ENCODE measurements at regions not wholly inside any gene's neighbourhood (a gene's known extent, or its start where the extent isn't known, plus 50 kb on each side); places are given as distances from the start of the nearest gene placed in this dataset.
"Not testable (repeated sequence)": the region's sequence is repeated elsewhere in the genome, so short reads cannot be mapped to it uniquely, and the experiment has no call there.

DNA sequence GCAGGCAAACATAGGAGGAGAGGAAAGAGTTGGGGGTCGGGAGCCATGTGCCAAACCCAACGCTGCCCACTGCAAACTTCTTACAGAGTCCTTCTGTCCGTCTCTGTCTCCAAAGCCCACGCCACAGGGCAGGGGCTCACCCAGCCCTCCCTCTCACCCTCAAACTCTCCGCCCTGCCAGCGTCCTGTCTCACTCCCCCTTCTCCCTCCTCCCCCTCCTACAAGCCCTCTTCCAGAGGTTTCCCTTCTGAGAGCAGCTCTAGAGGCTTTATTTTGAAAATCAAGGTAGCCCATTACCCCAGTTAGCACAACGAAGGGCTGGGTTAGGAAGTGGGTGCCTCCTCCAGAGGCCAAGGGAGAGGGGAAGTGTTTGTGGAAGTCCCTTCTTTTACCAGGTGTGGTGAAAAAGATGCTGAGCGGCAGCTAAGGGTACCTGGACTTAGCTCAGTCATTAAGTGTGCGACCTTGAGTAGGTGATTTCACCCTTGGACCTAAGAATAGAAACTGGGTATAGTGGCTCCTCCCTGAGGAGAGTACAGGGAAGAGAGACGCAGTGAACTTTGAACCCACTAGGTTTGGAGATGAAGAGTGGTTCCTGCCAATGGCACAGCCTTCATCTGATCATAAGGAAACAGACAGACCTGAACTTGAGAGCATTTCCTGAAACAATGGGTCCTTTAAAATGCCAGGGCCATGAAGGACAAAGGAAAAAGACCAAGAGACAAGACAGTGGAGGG lies 123.8 kb downstream of the BANF2 start:
- no peaks in the 10 kb centered on the region for H3K9me3 ChIP-seq (ENCODE audit: control insufficient read depth, low read depth, low read length)
- WGBS (ENCODE audit: insufficient coverage, low lambda C conversion rate), result no CpG with 5 or more reads among the region's 10 CpGs
- no peaks in the 10 kb centered on the region for H3K27me3 ChIP-seq (ENCODE audit: control insufficient read depth, insufficient read depth, low read length)
- H3K36me3 ChIP-seq (ENCODE audit: control insufficient read depth, insufficient read depth, low read length), result no peaks in the 10 kb centered on the region
- peaks cover 47% of the 10 kb centered on the region for H3K4me1 ChIP-seq (ENCODE audit: control insufficient read depth, insufficient read depth, low read length)
- DNase-seq, result peak; percentile 86 to 96
- peak overlapping the region; percentile 89 for H3K27ac ChIP-seq (ENCODE audit: low read length)
- no peak overlapping the region for H3K4me3 ChIP-seq (ENCODE audit: low read length)

DNA sequence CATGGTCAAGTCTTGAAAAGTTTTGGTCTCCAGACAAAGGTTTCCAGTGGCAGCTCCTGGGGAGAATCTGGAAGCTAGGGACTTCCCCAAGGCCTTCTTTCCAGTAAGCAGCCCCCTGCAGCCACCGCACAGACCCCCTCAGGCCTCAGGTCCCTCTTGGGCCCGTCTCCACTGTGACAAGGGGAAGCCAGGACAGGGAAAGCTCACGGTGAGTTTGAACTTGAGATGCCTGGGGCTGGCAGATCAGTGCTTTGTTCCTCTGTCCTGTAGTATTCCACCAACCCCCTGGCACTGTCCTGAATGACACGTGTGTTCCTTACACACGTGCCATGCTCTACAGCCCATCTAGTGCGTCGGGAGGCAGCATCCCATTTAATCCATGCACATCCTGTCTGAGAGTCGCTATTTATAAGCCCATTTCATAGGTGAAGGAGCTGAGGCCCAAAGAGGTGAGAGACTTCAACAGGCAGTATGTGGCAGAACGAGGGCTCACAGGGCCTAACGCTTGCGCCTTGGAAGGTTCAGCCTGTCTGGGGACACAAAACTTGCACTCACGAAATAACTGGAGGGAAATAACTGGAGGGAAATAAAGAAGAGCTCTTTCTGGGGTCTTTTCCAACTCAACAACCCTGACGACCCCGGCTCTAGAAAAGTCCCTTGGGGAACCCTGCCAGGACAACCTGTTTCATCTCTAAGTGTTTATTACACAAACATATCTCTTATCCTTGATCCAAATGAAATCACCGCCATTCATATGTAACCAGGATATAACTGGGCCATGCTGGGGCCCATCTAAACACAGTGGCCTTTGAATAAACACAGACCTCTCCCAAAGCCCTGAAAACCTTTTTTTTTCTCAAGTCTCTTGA lies 123.0 kb downstream of the BANF2 start:
- H3K27me3 ChIP-seq (ENCODE audit: control insufficient read depth, insufficient read depth, low read length), result no peaks in the 10 kb centered on the region
- DNase-seq, result peak in 1 of 2 donors; percentile 48
- no CpG with 5 or more reads among the region's 15 CpGs for WGBS (ENCODE audit: insufficient coverage, low lambda C conversion rate)
- peaks cover 2% of the 10 kb centered on the region for H3K9me3 ChIP-seq (ENCODE audit: control insufficient read depth, low read depth, low read length)
- no peak overlapping the region for H3K4me3 ChIP-seq (ENCODE audit: low read length)
- H3K4me1 ChIP-seq (ENCODE audit: control insufficient read depth, insufficient read depth, low read length), result peaks cover 47% of the 10 kb centered on the region
- peak overlapping the region; percentile 89 for H3K27ac ChIP-seq (ENCODE audit: low read length)
- no peaks in the 10 kb centered on the region for H3K36me3 ChIP-seq (ENCODE audit: control insufficient read depth, insufficient read depth, low read length)

DNA sequence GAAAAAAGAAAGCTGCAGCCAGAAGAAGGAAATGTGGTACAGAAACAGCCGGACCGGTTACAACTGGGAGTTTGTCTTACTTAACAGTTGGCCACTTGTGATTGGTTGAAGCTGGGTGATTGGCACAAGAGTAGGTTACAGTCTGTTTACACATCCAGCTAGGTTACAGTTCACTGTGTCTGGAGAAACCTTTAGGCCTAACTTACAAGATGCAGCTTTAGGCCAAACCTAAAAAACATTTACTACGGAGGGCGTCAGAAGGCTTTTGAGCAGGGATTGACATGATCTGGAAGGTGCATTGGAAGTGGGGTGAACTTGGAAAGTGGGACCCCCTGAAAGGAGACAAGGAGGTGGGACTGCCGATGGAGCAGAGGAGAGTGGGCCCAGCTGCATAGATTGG lies 122.3 kb downstream of the BANF2 start:
- Histone ChIP-seq H3K27ac (ENCODE audit: low read length) (peak overlapping the region; percentile 89), H3K4me3 (ENCODE audit: low read length) (no peak overlapping the region), H3K36me3 (ENCODE audit: control insufficient read depth, insufficient read depth, low read length) (no peaks in the 10 kb centered on the region), H3K9me3 (ENCODE audit: control insufficient read depth, low read depth, low read length) (peaks cover 2% of the 10 kb centered on the region), H3K4me1 (ENCODE audit: control insufficient read depth, insufficient read depth, low read length) (peaks cover 43% of the 10 kb centered on the region), H3K27me3 (ENCODE audit: control insufficient read depth, insufficient read depth, low read length) (no peaks in the 10 kb centered on the region)
- peak; percentile 81 to 90 for DNase-seq
- 40% methylated on average over 2 of the region's 5 CpGs for WGBS (ENCODE audit: insufficient coverage, low lambda C conversion rate)

DNA sequence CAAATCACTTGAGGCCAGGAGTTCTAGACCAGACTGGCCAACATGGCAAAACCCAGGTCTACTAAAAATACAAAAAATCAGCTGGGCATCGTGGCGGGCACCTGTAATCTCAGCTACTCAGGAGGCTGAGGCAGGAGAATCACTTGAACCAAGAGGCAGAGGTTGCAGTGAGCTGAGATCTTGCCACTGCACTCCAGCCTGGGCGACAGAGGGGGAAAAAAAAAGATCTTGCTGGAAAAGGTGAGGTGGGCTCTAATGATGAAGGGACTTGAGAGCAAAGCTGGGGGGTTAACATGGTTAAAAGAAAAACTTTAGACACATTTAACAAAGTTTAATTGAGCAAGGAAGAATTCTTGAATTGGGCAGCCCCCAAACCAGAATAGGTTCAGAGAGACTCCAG lies 121.8 kb downstream of the BANF2 start:
- not testable (repeated sequence) for H3K27me3 ChIP-seq (ENCODE audit: control insufficient read depth, insufficient read depth, low read length); H3K36me3 ChIP-seq (ENCODE audit: control insufficient read depth, insufficient read depth, low read length); H3K9me3 ChIP-seq (ENCODE audit: control insufficient read depth, low read depth, low read length); H3K4me3 ChIP-seq (ENCODE audit: low read length); DNase-seq
- 100% methylated on average over 1 of the region's 3 CpGs for WGBS (ENCODE audit: insufficient coverage, low lambda C conversion rate)
- Histone ChIP-seq H3K27ac (ENCODE audit: low read length) (peak overlapping the region; percentile 66), H3K4me1 (ENCODE audit: control insufficient read depth, insufficient read depth, low read length) (peaks cover 42% of the 10 kb centered on the region)

GRCh38 chr20:17819395-17820093 lies 119.8 kb downstream of the BANF2 start:
- no peak overlapping the region for H3K27ac ChIP-seq (ENCODE audit: low read length)
- peaks cover 2% of the 10 kb centered on the region for H3K9me3 ChIP-seq (ENCODE audit: control insufficient read depth, low read depth, low read length)
- H3K4me1 ChIP-seq (ENCODE audit: control insufficient read depth, insufficient read depth, low read length), result peaks cover 29% of the 10 kb centered on the region
- DNase-seq, result no peak
- H3K36me3 ChIP-seq (ENCODE audit: control insufficient read depth, insufficient read depth, low read length), result no peaks in the 10 kb centered on the region
- no peaks in the 10 kb centered on the region for H3K27me3 ChIP-seq (ENCODE audit: control insufficient read depth, insufficient read depth, low read length)
- no peak overlapping the region for H3K4me3 ChIP-seq (ENCODE audit: low read length)
- no CpG with 5 or more reads among the region's 2 CpGs for WGBS (ENCODE audit: insufficient coverage, low lambda C conversion rate)

GRCh38 chr20:17818187-17818586 lies 118.4 kb downstream of the BANF2 start:
- no peak overlapping the region for H3K27ac ChIP-seq (ENCODE audit: low read length)
- peaks cover 2% of the 10 kb centered on the region for H3K9me3 ChIP-seq (ENCODE audit: control insufficient read depth, low read depth, low read length)
- H3K4me1 ChIP-seq (ENCODE audit: control insufficient read depth, insufficient read depth, low read length), result peaks cover 18% of the 10 kb centered on the region
- WGBS (ENCODE audit: insufficient coverage, low lambda C conversion rate), result no CpG with 5 or more reads among the region's 7 CpGs
- DNase-seq, result no peak
- no peaks in the 10 kb centered on the region for H3K27me3 ChIP-seq (ENCODE audit: control insufficient read depth, insufficient read depth, low read length)
- H3K36me3 ChIP-seq (ENCODE audit: control insufficient read depth, insufficient read depth, low read length), result no peaks in the 10 kb centered on the region
- no peak overlapping the region for H3K4me3 ChIP-seq (ENCODE audit: low read length)

DNA sequence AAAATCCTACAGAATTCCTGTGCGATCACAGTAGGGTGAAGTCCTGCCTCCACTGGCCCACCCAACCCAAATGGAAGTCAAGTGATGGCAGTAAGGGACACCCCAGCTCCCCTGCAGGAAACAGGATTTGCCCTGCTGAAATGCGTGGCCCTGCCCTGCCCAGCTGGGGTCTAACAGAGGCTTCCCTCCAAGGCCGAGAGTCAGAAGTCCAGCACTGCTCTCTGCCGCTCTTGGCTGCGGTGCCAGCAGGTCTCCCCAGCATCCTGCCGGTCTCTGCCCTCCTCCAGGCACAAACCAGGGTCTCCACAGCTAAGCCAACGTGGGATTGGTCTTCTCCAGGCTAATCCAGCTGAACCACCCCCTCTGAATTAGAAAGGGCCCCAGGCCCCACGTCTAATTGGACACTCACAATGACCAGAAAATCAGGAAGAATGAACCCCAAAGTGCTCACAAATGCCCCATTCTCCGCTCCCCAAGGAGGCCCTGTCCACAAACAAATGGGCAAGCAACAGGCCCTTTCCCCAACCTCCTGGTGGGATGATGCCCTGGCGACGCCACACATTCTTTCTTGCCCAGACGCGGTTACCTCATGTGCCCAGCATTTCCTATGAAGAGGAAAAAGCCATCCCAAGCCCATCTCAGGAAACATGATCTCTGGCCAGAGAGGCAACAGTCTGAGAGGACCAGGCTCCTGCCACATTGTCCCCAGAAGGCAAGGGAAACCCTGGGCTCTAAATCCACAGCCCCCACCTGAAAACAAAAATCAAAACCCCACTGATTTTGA lies 117.2 kb downstream of the BANF2 start:
- no CpG with 5 or more reads among the region's 13 CpGs for WGBS (ENCODE audit: insufficient coverage, low lambda C conversion rate)
- Histone ChIP-seq H3K27me3 (ENCODE audit: control insufficient read depth, insufficient read depth, low read length) (no peaks in the 10 kb centered on the region), H3K4me3 (ENCODE audit: low read length) (no peak overlapping the region), H3K4me1 (ENCODE audit: control insufficient read depth, insufficient read depth, low read length) (peaks cover 6% of the 10 kb centered on the region), H3K36me3 (ENCODE audit: control insufficient read depth, insufficient read depth, low read length) (no peaks in the 10 kb centered on the region), H3K27ac (ENCODE audit: low read length) (no peak overlapping the region), H3K9me3 (ENCODE audit: control insufficient read depth, low read depth, low read length) (peaks cover 2% of the 10 kb centered on the region)
- DNase-seq, result no peak

DNA sequence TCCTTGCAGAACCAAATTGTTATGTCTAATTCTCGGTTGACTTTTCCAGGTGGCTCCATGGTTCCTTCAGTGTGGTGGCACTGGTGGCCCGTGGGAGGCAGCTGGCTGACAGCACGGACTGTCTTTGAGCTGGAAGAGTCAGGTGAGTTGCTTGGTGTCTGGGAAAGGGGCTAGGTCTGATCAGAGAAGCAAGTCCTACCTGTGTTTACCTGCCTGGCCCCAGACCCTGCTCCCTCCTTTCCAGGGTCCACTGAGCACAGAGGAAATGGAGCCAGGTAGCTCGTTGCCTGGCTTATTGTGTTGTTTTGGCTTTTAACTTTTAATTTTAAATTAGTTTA lies 111.8 kb downstream of the BANF2 start:
- H3K4me3 ChIP-seq (ENCODE audit: low read length), result no peak overlapping the region
- H3K36me3 ChIP-seq (ENCODE audit: control insufficient read depth, insufficient read depth, low read length), result no peaks in the 10 kb centered on the region
- DNase-seq, result no peak
- H3K27ac ChIP-seq (ENCODE audit: low read length), result no peak overlapping the region
- WGBS (ENCODE audit: insufficient coverage, low lambda C conversion rate), result 100% methylated on average over 1 of the region's 4 CpGs
- H3K9me3 ChIP-seq (ENCODE audit: control insufficient read depth, low read depth, low read length), result no peaks in the 10 kb centered on the region
- H3K27me3 ChIP-seq (ENCODE audit: control insufficient read depth, insufficient read depth, low read length), result no peaks in the 10 kb centered on the region
- peaks cover 5% of the 10 kb centered on the region for H3K4me1 ChIP-seq (ENCODE audit: control insufficient read depth, insufficient read depth, low read length)

- Histone ChIP-seq H3K27ac (ENCODE audit: low read length) (no peak overlapping the region), H3K27me3 (ENCODE audit: control insufficient read depth, insufficient read depth, low read length) (no peaks in the 10 kb centered on the region), H3K4me1 (ENCODE audit: control insufficient read depth, insufficient read depth, low read length) (peaks cover 5% of the 10 kb centered on the region), H3K36me3 (ENCODE audit: control insufficient read depth, insufficient read depth, low read length) (no peaks in the 10 kb centered on the region), H3K9me3 (ENCODE audit: control insufficient read depth, low read depth, low read length) (no peaks in the 10 kb centered on the region), H3K4me3 (ENCODE audit: low read length) (no peak overlapping the region)
- no peak for DNase-seq
- no CpG with 5 or more reads among the region's 9 CpGs for WGBS (ENCODE audit: insufficient coverage, low lambda C conversion rate)
These were observed 111.3 kb downstream of the BANF2 start for GRCh38 chr20:17810847-17811627.

Measured in large intestine (tissue), 3 donors.